AG04450 (cell line): ENCODE measurements at regions not wholly inside any gene's neighbourhood (a gene's known extent, or its start where the extent isn't known, plus 50 kb on each side); places are given as distances from the start of the nearest gene placed in this dataset.

ENCODE experiments used
- CTCF ChIA-PET: fragments of 300-600, 350-600 bp; formaldehyde crosslinking; extraction: SDS; loops from one replicate; lab custom pipeline; 2022; ENCODE audit warnings: antibody characterized with exemption, inconsistent platforms; lab: Charles Lee
- POLR2A ChIA-PET: fragments of 350-600 bp; formaldehyde crosslinking; extraction: SDS; loops from one replicate; lab custom pipeline; 2021; ENCODE audit warnings: antibody characterized with exemption, inconsistent platforms; lab: Yijun Ruan, JAX
- DNase-seq: peaks from one replicate; pipeline ENCODE4 v3.0.0-alpha.2; 2011; ENCODE audit warnings: low read depth, low spot score
- H3K27ac ChIP-seq: one replicate; pipeline ENCODE4 v1.5.1; 2012; ENCODE audit warnings: low read depth, low read length, control low read depth
- H3K27me3 ChIP-seq: one replicate; pipeline ENCODE4 v1.6.0; 2012; ENCODE audit warnings: low read length; ENCODE audit not compliant: control insufficient read depth, insufficient read depth
- H3K4me3 ChIP-seq: 2 replicates; pipeline ENCODE4 v1.5.1; 2011; ENCODE audit warnings: mild to moderate bottlenecking, low read depth, low read length, control low read depth
- H3K9me3 ChIP-seq: 2 replicates; pipeline ENCODE4 v1.5.1; 2012; ENCODE audit warnings: low read length; ENCODE audit not compliant: control insufficient read depth, insufficient read depth
- CTCF ChIP-seq: IDR thresholded peaks from 2 replicates; pipeline ENCODE4 v1.5.1; 2011; ENCODE audit warnings: low read depth, low read length, control low read depth, inconsistent platforms

- Histone ChIP-seq H3K9me3 (no peaks in the 10 kb centered on the region), H3K27ac (no peak overlapping the region), H3K4me3 (no peak overlapping the region), H3K27me3 (no peaks in the 10 kb centered on the region)
- no peak for DNase-seq
- ChIA-PET POLR2A (no interaction called here), CTCF (no interaction called here)
- no peak for TF ChIP-seq CTCF
These were observed 509.2 kb downstream of the FRK start for GRCh38 chr6:115551527-115551926.

GRCh38 chr6:115545672-115545986 lies 515.1 kb downstream of the FRK start:
- no peak for TF ChIP-seq CTCF
- Histone ChIP-seq H3K27me3 (no peaks in the 10 kb centered on the region), H3K4me3 (no peak overlapping the region), H3K27ac (no peak overlapping the region), H3K9me3 (peaks cover 6% of the 10 kb centered on the region; the same call in 1 of the 2 replicates)
- CTCF ChIA-PET = no interaction called here
- no peak for DNase-seq
- POLR2A ChIA-PET = no interaction called here

- DNase-seq = no peak
- CTCF ChIA-PET = interaction anchor here (0.6 to 1.3 kb wide), 2 partner anchors 456 to 1037 kb away, joined by 3 to 4 read pairs; no protein-coding TSS in a partner anchor
- no peak overlapping the region for H3K27ac ChIP-seq
- H3K27me3 ChIP-seq = no peaks in the 10 kb centered on the region
- TF ChIP-seq CTCF = no peak
- peaks cover 6% of the 10 kb centered on the region; the same call in 1 of the 2 replicates for H3K9me3 ChIP-seq
- no peak overlapping the region for H3K4me3 ChIP-seq
- POLR2A ChIA-PET = no interaction called here
These were observed 515.7 kb downstream of the FRK start for GRCh38 chr6:115544765-115545671.

GRCh38 chr6:115540077-115540869 lies 520.4 kb downstream of the FRK start:
- no peak for TF ChIP-seq CTCF
- DNase-seq = no peak
- ChIA-PET CTCF (no interaction called here), POLR2A (no interaction called here)
- Histone ChIP-seq H3K9me3 (peaks cover 3% of the 10 kb centered on the region; the same call in 1 of the 2 replicates), H3K4me3 (no peak overlapping the region), H3K27me3 (no peaks in the 10 kb centered on the region), H3K27ac (no peak overlapping the region)

- DNase-seq = no peak
- Histone ChIP-seq H3K9me3 (no peaks in the 10 kb centered on the region), H3K4me3 (no peak overlapping the region), H3K27ac (no peak overlapping the region), H3K27me3 (no peaks in the 10 kb centered on the region)
- ChIA-PET CTCF (no interaction called here), POLR2A (no interaction called here)
- TF ChIP-seq CTCF = no peak
These were observed 521.2 kb downstream of the FRK start for GRCh38 chr6:115539531-115539930.
